C4-2B (cell line): ENCODE measurements at regions not wholly inside any gene's neighbourhood (a gene's known extent, or its start where the extent isn't known, plus 50 kb on each side); places are given as distances from the start of the nearest gene placed in this dataset.

Experiments used
- ZFX ChIP-seq: fragments of 450-650 bp; IDR thresholded peaks from 2 replicates; pipeline ENCODE4 v1.6.1; 2017
- TF ChIP-seq, protein P1 (sequence below): fragments of 450-650 bp; conservative IDR thresholded peaks from 2 replicates; pipeline ENCODE4 v1.5.1; 2017; ENCODE audit warnings: mild to moderate bottlenecking

GRCh38 chr21:41666641-41667081 is 100.2 kb downstream of the RIPK4 start:
- TF ChIP-seq, protein P1, sequence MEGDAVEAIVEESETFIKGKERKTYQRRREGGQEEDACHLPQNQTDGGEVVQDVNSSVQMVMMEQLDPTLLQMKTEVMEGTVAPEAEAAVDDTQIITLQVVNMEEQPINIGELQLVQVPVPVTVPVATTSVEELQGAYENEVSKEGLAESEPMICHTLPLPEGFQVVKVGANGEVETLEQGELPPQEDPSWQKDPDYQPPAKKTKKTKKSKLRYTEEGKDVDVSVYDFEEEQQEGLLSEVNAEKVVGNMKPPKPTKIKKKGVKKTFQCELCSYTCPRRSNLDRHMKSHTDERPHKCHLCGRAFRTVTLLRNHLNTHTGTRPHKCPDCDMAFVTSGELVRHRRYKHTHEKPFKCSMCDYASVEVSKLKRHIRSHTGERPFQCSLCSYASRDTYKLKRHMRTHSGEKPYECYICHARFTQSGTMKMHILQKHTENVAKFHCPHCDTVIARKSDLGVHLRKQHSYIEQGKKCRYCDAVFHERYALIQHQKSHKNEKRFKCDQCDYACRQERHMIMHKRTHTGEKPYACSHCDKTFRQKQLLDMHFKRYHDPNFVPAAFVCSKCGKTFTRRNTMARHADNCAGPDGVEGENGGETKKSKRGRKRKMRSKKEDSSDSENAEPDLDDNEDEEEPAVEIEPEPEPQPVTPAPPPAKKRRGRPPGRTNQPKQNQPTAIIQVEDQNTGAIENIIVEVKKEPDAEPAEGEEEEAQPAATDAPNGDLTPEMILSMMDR = no peak
- no peak for TF ChIP-seq ZFX
